Esophagus squamous epithelium (tissue), 4 donors: ENCODE measurements at regions not wholly inside any gene's neighbourhood (a gene's known extent, or its start where the extent isn't known, plus 50 kb on each side); places are given as distances from the start of the nearest gene placed in this dataset.

Experiments
- POLR2A ChIP-seq, 4 donors: fragments of 450-650 bp; IDR thresholded peaks; one replicate each; pipeline ENCODE4 v1.6.1; 2017; ENCODE audit warnings: antibody characterized with exemption in 4 of 4, mild to moderate bottlenecking in 4 of 4, moderate library complexity in 3 of 4
- TF ChIP-seq, protein P1 (sequence below), 6 experiments: fragments of 450-650 bp in 4 of 6; fragments of 200-600 bp in 2 of 6; sonication (generic) in 2 of 6; IDR thresholded peaks; one replicate each; pipeline ENCODE4 v1.5.1; 2016 to 2019; ENCODE audit warnings: antibody characterized with exemption in 6 of 6, mild to moderate bottlenecking in 4 of 6, moderate library complexity in 4 of 6

DNA sequence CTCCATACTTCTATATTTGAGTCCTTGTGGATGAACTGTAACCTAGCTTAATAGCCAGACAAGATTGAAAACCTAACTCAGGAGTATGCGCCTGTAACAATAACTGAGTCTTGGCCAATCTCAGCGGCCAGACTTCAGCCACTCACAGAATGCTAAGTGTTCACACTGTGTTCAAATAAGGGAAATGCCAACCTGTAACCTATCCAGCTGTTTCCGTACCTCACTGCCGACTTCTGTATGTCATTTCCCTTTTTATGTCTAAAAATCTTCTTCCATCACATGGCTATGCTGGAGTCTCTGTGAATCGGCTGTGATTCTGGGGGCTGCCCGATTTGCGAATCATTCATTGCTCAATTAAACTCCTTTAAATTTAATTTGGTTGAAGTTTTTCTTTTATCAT is 169.2 kb downstream of the NFKBIZ start:
- TF ChIP-seq POLR2A (IDR thresholded peaks at IDR 0.05): no peak
- TF ChIP-seq, protein P1, sequence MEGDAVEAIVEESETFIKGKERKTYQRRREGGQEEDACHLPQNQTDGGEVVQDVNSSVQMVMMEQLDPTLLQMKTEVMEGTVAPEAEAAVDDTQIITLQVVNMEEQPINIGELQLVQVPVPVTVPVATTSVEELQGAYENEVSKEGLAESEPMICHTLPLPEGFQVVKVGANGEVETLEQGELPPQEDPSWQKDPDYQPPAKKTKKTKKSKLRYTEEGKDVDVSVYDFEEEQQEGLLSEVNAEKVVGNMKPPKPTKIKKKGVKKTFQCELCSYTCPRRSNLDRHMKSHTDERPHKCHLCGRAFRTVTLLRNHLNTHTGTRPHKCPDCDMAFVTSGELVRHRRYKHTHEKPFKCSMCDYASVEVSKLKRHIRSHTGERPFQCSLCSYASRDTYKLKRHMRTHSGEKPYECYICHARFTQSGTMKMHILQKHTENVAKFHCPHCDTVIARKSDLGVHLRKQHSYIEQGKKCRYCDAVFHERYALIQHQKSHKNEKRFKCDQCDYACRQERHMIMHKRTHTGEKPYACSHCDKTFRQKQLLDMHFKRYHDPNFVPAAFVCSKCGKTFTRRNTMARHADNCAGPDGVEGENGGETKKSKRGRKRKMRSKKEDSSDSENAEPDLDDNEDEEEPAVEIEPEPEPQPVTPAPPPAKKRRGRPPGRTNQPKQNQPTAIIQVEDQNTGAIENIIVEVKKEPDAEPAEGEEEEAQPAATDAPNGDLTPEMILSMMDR (IDR thresholded peaks at IDR 0.05): no peak
